ENCODE measurements at regions not wholly inside any gene's neighbourhood (a gene's known extent, or its start where the extent isn't known, plus 50 kb on each side); places are given as distances from the start of the nearest gene placed in this dataset.

DNA sequence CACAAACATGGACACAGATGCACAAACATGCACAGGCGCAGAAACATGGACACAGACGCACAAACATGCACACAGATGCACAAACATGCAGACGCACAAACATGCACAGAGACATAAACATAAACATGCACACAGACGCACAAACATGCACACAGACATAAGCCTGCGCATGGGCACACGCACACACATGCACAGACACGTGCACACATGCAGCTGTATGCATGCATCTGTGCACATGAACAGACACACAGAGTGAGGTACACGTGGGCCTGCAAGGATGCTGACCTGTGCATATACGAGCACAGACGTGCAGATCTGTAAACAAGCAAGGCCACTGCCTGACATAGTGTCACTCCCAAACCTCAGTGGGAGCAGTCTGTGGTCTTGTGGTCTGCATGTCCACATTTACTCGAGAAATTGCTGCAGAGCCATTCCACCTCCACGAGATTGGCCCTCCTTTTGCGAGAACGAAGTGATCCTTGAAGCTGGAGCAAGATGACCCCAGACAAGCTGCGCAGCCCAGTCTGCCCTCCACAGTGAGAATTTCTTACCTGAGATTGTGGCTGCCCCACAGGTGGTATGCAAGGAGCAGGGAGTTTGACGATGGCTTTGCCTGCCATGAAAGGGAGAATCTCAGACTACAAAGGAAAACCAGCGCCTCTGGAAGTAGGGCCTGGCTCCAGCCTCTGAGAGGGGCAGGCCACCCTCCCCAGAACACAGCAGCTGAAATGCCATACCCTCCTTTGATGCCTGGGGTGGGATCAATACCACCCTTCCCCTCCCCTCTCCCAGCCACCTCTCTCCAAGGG is 299.9 kb downstream of the BRD1 start:
- DNase-seq (ENCODE audit: low spot score) (no peak), ATAC-seq (ENCODE audit: low read depth) (no peak)
- Histone ChIP-seq H3K9me3 (ENCODE audit: severe bottlenecking) (no peaks in the 10 kb centered on the region), H3K27me3 (ENCODE audit: insufficient read depth, poor library complexity, severe bottlenecking) (no peaks in the 10 kb centered on the region), H3K27ac (ENCODE audit: poor library complexity, severe bottlenecking) (no peak overlapping the region), H3K36me3 (ENCODE audit: low read depth) (no peaks in the 10 kb centered on the region), H3K4me3 (ENCODE audit: severe bottlenecking) (no peak overlapping the region), H3K4me1 (ENCODE audit: insufficient read depth, poor library complexity, severe bottlenecking) (no peaks in the 10 kb centered on the region)
- TF ChIP-seq, protein P1, sequence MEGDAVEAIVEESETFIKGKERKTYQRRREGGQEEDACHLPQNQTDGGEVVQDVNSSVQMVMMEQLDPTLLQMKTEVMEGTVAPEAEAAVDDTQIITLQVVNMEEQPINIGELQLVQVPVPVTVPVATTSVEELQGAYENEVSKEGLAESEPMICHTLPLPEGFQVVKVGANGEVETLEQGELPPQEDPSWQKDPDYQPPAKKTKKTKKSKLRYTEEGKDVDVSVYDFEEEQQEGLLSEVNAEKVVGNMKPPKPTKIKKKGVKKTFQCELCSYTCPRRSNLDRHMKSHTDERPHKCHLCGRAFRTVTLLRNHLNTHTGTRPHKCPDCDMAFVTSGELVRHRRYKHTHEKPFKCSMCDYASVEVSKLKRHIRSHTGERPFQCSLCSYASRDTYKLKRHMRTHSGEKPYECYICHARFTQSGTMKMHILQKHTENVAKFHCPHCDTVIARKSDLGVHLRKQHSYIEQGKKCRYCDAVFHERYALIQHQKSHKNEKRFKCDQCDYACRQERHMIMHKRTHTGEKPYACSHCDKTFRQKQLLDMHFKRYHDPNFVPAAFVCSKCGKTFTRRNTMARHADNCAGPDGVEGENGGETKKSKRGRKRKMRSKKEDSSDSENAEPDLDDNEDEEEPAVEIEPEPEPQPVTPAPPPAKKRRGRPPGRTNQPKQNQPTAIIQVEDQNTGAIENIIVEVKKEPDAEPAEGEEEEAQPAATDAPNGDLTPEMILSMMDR (IDR thresholded peaks at IDR 0.05; ENCODE audit: poor library complexity, severe bottlenecking), result no peak

DNA sequence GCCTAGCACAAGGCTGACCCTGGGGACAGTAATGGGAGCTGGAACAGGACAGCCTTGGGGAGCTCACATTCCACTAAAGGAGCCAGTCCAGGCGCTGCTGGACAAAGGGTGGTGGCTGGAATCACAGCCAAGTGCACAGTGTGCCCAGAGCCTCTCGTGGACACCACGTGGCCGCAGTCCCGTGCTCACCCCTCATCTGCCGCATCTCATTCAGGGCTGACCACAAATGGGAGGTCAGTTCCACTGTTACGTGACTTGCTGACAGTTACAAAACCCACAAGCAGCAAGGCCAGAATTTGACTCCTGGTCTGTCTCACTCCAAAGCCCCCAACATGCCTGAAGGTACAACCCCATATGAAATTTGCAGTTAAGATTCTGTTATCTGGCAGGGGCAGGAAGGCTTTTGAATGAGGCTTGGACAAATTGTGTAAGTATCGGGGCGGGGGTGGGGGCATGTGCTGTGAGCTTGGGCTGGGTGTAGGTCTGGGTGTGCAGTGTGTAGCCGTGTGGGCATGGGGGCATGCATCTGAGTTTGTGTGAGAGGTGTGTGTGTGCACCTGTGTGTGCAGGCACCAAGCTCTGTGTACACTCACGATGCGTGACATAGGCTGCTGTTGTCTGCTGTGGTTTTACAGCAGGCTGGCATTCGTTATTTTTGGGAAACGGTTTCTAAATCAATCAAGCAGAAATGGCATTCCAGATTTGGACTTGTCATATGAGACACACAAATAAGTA is 301.7 kb downstream of the BRD1 start:
- Histone ChIP-seq H3K27me3 (ENCODE audit: insufficient read depth, poor library complexity, severe bottlenecking) (no peaks in the 10 kb centered on the region), H3K4me3 (ENCODE audit: severe bottlenecking) (no peak overlapping the region), H3K27ac (ENCODE audit: poor library complexity, severe bottlenecking) (no peak overlapping the region), H3K4me1 (ENCODE audit: insufficient read depth, poor library complexity, severe bottlenecking) (no peaks in the 10 kb centered on the region), H3K36me3 (ENCODE audit: low read depth) (no peaks in the 10 kb centered on the region), H3K9me3 (ENCODE audit: severe bottlenecking) (no peaks in the 10 kb centered on the region)
- TF ChIP-seq, protein P1 (IDR thresholded peaks at IDR 0.05; ENCODE audit: poor library complexity, severe bottlenecking), result no peak
- DNase-seq (ENCODE audit: low spot score) (no peak), ATAC-seq (ENCODE audit: low read depth) (no peak)

DNA sequence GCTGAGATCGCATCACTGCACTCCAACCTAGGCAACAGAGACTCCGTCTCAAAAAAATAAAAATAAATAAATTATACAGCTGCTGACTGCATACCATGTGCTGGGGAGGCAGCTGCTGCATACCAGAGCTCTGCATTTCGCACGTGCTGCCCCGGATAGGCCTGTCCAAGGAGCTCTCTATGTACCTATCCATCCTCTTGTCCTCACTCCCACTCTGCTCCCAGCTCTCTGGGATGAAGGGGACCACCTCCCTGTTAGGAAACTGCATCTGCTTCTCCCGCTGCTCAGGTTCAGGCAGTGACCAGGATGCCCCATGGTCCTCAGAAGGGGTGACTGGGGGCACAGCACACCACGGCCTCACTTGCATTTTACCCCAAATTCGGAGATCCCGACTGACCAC is 302.3 kb downstream of the BRD1 start:
- Histone ChIP-seq H3K27me3 (ENCODE audit: insufficient read depth, poor library complexity, severe bottlenecking) (no peaks in the 10 kb centered on the region), H3K4me1 (ENCODE audit: insufficient read depth, poor library complexity, severe bottlenecking) (no peaks in the 10 kb centered on the region), H3K36me3 (ENCODE audit: low read depth) (no peaks in the 10 kb centered on the region), H3K4me3 (ENCODE audit: severe bottlenecking) (no peak overlapping the region), H3K9me3 (ENCODE audit: severe bottlenecking) (no peaks in the 10 kb centered on the region), H3K27ac (ENCODE audit: poor library complexity, severe bottlenecking) (no peak overlapping the region)
- DNase-seq (ENCODE audit: low spot score), result no peak
- no peak for ATAC-seq (ENCODE audit: low read depth)
- TF ChIP-seq, protein P1 (IDR thresholded peaks at IDR 0.05; ENCODE audit: poor library complexity, severe bottlenecking), result no peak

DNA sequence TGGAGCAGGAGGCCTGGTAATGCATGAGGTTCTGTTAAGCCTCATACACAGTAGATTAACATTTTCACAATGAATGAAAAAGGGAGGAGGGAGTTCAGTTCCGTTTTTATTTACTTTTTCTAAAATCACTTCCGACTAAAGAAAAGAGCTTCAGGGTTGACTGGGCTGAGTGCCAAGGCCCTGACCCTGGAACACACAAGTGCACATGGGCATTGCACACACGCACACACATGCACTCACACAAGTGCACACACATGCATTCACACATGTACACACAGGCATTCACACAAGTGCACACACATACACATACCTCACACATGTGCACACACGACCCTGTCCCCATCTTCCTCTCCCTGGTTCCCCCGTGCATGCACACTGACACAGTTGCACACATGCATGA is 303.3 kb downstream of the BRD1 start:
- Histone ChIP-seq H3K36me3 (ENCODE audit: low read depth) (no peaks in the 10 kb centered on the region), H3K4me3 (ENCODE audit: severe bottlenecking) (no peak overlapping the region), H3K27me3 (ENCODE audit: insufficient read depth, poor library complexity, severe bottlenecking) (no peaks in the 10 kb centered on the region), H3K27ac (ENCODE audit: poor library complexity, severe bottlenecking) (no peak overlapping the region), H3K4me1 (ENCODE audit: insufficient read depth, poor library complexity, severe bottlenecking) (no peaks in the 10 kb centered on the region), H3K9me3 (ENCODE audit: severe bottlenecking) (no peaks in the 10 kb centered on the region)
- TF ChIP-seq, protein P1 (IDR thresholded peaks at IDR 0.05; ENCODE audit: poor library complexity, severe bottlenecking), result no peak
- ATAC-seq (ENCODE audit: low read depth) (no peak), DNase-seq (ENCODE audit: low spot score) (no peak)
